HFF-Myc (cell line): ENCODE measurements at regions not wholly inside any gene's neighbourhood (a gene's known extent, or its start where the extent isn't known, plus 50 kb on each side); places are given as distances from the start of the nearest gene placed in this dataset.

Experiments
- DNase-seq: peaks from one replicate; pipeline ENCODE4 v3.0.0-alpha.2; 2011; ENCODE audit warnings: low read depth; ENCODE audit errors: extremely low read depth
- H3K4me3 ChIP-seq: replicated peaks from 2 replicates; pipeline ENCODE4 v1.5.1; 2011; ENCODE audit warnings: low read depth, mild to moderate bottlenecking, control low read depth, low read length
- CTCF ChIP-seq: IDR thresholded peaks from 2 replicates; pipeline ENCODE4 v1.5.1; 2012; ENCODE audit warnings: mild to moderate bottlenecking, low read depth, low read length, control low read depth; ENCODE audit errors: missing control alignments

- no peak for DNase-seq
- H3K4me3 ChIP-seq, result no peak overlapping the region
- TF ChIP-seq CTCF, result no peak
These were observed 540.2 kb downstream of the CSNK1G3 start for GRCh38 chr5:124052201-124052600.

- TF ChIP-seq CTCF, result no peak
- no peak overlapping the region for H3K4me3 ChIP-seq
- no peak for DNase-seq
These were observed 538.3 kb downstream of the CSNK1G3 start for GRCh38 chr5:124050120-124050770.

- TF ChIP-seq CTCF, result no peak
- DNase-seq, result no peak
- no peak overlapping the region for H3K4me3 ChIP-seq
These were observed 533.4 kb downstream of the CSNK1G3 start for GRCh38 chr5:124045412-124045811.

- DNase-seq, result no peak
- TF ChIP-seq CTCF, result no peak
- H3K4me3 ChIP-seq, result no peak overlapping the region
These were observed 532.6 kb downstream of the CSNK1G3 start for GRCh38 chr5:124044613-124045012.

GRCh38 chr5:124043456-124043855, 531.5 kb downstream of the CSNK1G3 start:
- TF ChIP-seq CTCF, result no peak
- DNase-seq, result no peak

GRCh38 chr5:124040799-124041198, 528.8 kb downstream of the CSNK1G3 start:
- H3K4me3 ChIP-seq, result no peak overlapping the region
- TF ChIP-seq CTCF, result no peak
- no peak for DNase-seq

More at GRCh38 chr5:124043456-124043855, 531.5 kb downstream of the CSNK1G3 start:
- no peak overlapping the region for H3K4me3 ChIP-seq

GRCh38 chr5:124039410-124039809, 527.4 kb downstream of the CSNK1G3 start:
- no peak for DNase-seq
- no peak for TF ChIP-seq CTCF
- H3K4me3 ChIP-seq, result no peak overlapping the region
